NT2/D1 (cell line): ENCODE measurements at regions not wholly inside any gene's neighbourhood (a gene's known extent, or its start where the extent isn't known, plus 50 kb on each side); places are given as distances from the start of the nearest gene placed in this dataset.

Experiments
- SUZ12 ChIP-seq: IDR thresholded peaks from 2 replicates; pipeline ENCODE4 v1.6.1; 2011; ENCODE audit not compliant: insufficient read length, insufficient read depth; ENCODE audit errors: extremely low read depth
- YY1 ChIP-seq: IDR thresholded peaks from 2 replicates; pipeline ENCODE4 v1.6.1; 2011; ENCODE audit not compliant: insufficient read length, insufficient read depth
- ZNF274 ChIP-seq: IDR thresholded peaks from 2 replicates; pipeline ENCODE4 v1.6.1; 2011; ENCODE audit warnings: mild to moderate bottlenecking, low read depth, low read length

- TF ChIP-seq ZNF274 (no peak), SUZ12 (no peak), YY1 (no peak)
These were observed 133.5 kb upstream of the ASB18 start for GRCh38 chr2:236397681-236398080.
